ENCODE measurements at regions not wholly inside any gene's neighbourhood (a gene's known extent, or its start where the extent isn't known, plus 50 kb on each side); places are given as distances from the start of the nearest gene placed in this dataset.

DNA sequence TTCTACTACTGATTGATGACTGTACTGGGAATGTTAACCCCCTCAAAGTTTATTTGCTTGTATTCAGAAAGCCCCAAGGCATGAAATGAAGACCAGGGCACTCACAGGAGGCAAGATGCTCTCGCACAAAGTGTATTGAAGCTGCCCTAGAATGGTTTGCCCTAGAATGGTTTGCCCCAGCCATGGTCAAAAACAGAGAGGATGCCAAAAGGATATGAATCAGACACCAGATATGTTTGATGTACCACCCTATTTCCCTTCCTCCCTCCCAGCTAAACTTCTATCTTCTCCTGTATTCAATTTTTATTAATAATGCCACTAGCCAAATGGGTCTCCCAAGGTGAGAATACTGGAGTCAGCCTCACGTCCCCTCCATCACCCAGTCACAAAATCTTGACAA is 101.3 kb downstream of the TMCO5A start:
- TF ChIP-seq, protein P1, sequence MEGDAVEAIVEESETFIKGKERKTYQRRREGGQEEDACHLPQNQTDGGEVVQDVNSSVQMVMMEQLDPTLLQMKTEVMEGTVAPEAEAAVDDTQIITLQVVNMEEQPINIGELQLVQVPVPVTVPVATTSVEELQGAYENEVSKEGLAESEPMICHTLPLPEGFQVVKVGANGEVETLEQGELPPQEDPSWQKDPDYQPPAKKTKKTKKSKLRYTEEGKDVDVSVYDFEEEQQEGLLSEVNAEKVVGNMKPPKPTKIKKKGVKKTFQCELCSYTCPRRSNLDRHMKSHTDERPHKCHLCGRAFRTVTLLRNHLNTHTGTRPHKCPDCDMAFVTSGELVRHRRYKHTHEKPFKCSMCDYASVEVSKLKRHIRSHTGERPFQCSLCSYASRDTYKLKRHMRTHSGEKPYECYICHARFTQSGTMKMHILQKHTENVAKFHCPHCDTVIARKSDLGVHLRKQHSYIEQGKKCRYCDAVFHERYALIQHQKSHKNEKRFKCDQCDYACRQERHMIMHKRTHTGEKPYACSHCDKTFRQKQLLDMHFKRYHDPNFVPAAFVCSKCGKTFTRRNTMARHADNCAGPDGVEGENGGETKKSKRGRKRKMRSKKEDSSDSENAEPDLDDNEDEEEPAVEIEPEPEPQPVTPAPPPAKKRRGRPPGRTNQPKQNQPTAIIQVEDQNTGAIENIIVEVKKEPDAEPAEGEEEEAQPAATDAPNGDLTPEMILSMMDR (IDR thresholded peaks at IDR 0.05) = no peak
- TF ChIP-seq EZH2 (IDR thresholded peaks at IDR 0.05; ENCODE audit: borderline replicate concordance, insufficient read depth, low read depth, low read length, poor library complexity, severe bottlenecking) = no peak
